OCI-LY1 (cell line): ENCODE measurements at regions not wholly inside any gene's neighbourhood (a gene's known extent, or its start where the extent isn't known, plus 50 kb on each side); places are given as distances from the start of the nearest gene placed in this dataset.
"Not testable (repeated sequence)": the region's sequence is repeated elsewhere in the genome, so short reads cannot be mapped to it uniquely, and the experiment has no call there.

Experiments
- CTCF ChIP-seq: fragments of 200-600 bp; sonication (generic), shearing (Covaris generic); IDR thresholded peaks from 2 replicates; pipeline ENCODE4 v1.5.1; 2017; ENCODE audit warnings: mild to moderate bottlenecking, antibody characterized with exemption, low read length, moderate library complexity, mixed read lengths
- EZH2 ChIP-seq: fragments of 200-600 bp; sonication (generic), shearing (Covaris generic); IDR thresholded peaks from 2 replicates; pipeline ENCODE4 v1.8.0; 2017; ENCODE audit warnings: borderline replicate concordance, mixed run types, mild to moderate bottlenecking, antibody characterized with exemption, low read length, moderate library complexity, mixed read lengths

- not testable (repeated sequence) for TF ChIP-seq CTCF, EZH2
Measured at GRCh38 chr12:75614396-75614795, 103.0 kb upstream of the KRR1 start.
